Neuron (in vitro differentiated cells): ENCODE measurements at regions not wholly inside any gene's neighbourhood (a gene's known extent, or its start where the extent isn't known, plus 50 kb on each side); places are given as distances from the start of the nearest gene placed in this dataset.

ENCODE experiments used
- H2AFZ ChIP-seq: one replicate; pipeline ENCODE4 v1.6.1; 2013; ENCODE audit warnings: low read depth, mild to moderate bottlenecking, inconsistent platforms, low read length, moderate library complexity
- H3K27me3 ChIP-seq: one replicate; pipeline ENCODE4 v1.6.1; 2013; ENCODE audit warnings: low read length; ENCODE audit not compliant: insufficient read depth
- H3K36me3 ChIP-seq: one replicate; pipeline ENCODE4 v1.6.1; 2013; ENCODE audit warnings: low read length; ENCODE audit not compliant: insufficient read depth
- H3K4me1 ChIP-seq: one replicate; pipeline ENCODE4 v1.6.1; 2013; ENCODE audit warnings: low read length; ENCODE audit not compliant: insufficient read depth
- H3K4me3 ChIP-seq: 2 replicates; pipeline ENCODE4 v1.5.1; 2013; ENCODE audit warnings: mild to moderate bottlenecking, low read length, moderate library complexity
- H3K9me3 ChIP-seq: one replicate; pipeline ENCODE4 v1.6.1; 2013; ENCODE audit warnings: low read length

- H3K4me3 ChIP-seq, result no peak overlapping the region
- no peaks in the 10 kb centered on the region for H3K9me3 ChIP-seq
- H3K4me1 ChIP-seq, result no peaks in the 10 kb centered on the region
- H3K27me3 ChIP-seq, result no peaks in the 10 kb centered on the region
- no peak overlapping the region for H2AFZ ChIP-seq
- no peaks in the 10 kb centered on the region for H3K36me3 ChIP-seq
These were observed 254.1 kb downstream of the HNMT start for GRCh38 chr2:138218397-138218796.

GRCh38 chr2:138219961-138220360, 255.7 kb downstream of the HNMT start:
- H2AFZ ChIP-seq, result no peak overlapping the region
- no peak overlapping the region for H3K4me3 ChIP-seq
- no peaks in the 10 kb centered on the region for H3K9me3 ChIP-seq
- no peaks in the 10 kb centered on the region for H3K4me1 ChIP-seq
- H3K27me3 ChIP-seq, result no peaks in the 10 kb centered on the region
- no peaks in the 10 kb centered on the region for H3K36me3 ChIP-seq

- no peaks in the 10 kb centered on the region for H3K9me3 ChIP-seq
- no peak overlapping the region for H3K4me3 ChIP-seq
- no peaks in the 10 kb centered on the region for H3K27me3 ChIP-seq
- no peaks in the 10 kb centered on the region for H3K4me1 ChIP-seq
- no peaks in the 10 kb centered on the region for H3K36me3 ChIP-seq
- H2AFZ ChIP-seq, result no peak overlapping the region
These were observed 257.1 kb downstream of the HNMT start for GRCh38 chr2:138221358-138221757.

- Histone ChIP-seq H3K4me1 (no peaks in the 10 kb centered on the region), H3K27me3 (no peaks in the 10 kb centered on the region), H3K9me3 (no peaks in the 10 kb centered on the region), H2AFZ (no peak overlapping the region), H3K4me3 (no peak overlapping the region), H3K36me3 (no peaks in the 10 kb centered on the region)
These were observed 259.0 kb downstream of the HNMT start for GRCh38 chr2:138223319-138223718.

GRCh38 chr2:138227195-138227594, 262.9 kb downstream of the HNMT start:
- H3K27me3 ChIP-seq, result no peaks in the 10 kb centered on the region
- no peaks in the 10 kb centered on the region for H3K36me3 ChIP-seq
- H3K9me3 ChIP-seq, result no peaks in the 10 kb centered on the region
- H3K4me3 ChIP-seq, result no peak overlapping the region
- H2AFZ ChIP-seq, result no peak overlapping the region
- H3K4me1 ChIP-seq, result no peaks in the 10 kb centered on the region

GRCh38 chr2:138228101-138228500, 263.8 kb downstream of the HNMT start:
- H3K4me1 ChIP-seq, result no peaks in the 10 kb centered on the region
- H3K27me3 ChIP-seq, result no peaks in the 10 kb centered on the region
- no peak overlapping the region for H2AFZ ChIP-seq
- H3K4me3 ChIP-seq, result no peak overlapping the region
- H3K36me3 ChIP-seq, result no peaks in the 10 kb centered on the region
- no peaks in the 10 kb centered on the region for H3K9me3 ChIP-seq

- Histone ChIP-seq H3K36me3 (no peaks in the 10 kb centered on the region), H3K4me1 (peaks cover 2% of the 10 kb centered on the region), H2AFZ (no peak overlapping the region), H3K9me3 (no peaks in the 10 kb centered on the region), H3K27me3 (no peaks in the 10 kb centered on the region), H3K4me3 (no peak overlapping the region)
These were observed 267.3 kb upstream of the SPOPL start for GRCh38 chr2:138234265-138234664.

GRCh38 chr2:138235041-138235440, 266.5 kb upstream of the SPOPL start:
- no peaks in the 10 kb centered on the region for H3K36me3 ChIP-seq
- no peak overlapping the region for H2AFZ ChIP-seq
- H3K4me1 ChIP-seq, result peaks cover 2% of the 10 kb centered on the region
- H3K4me3 ChIP-seq, result no peak overlapping the region
- H3K27me3 ChIP-seq, result no peaks in the 10 kb centered on the region
- no peaks in the 10 kb centered on the region for H3K9me3 ChIP-seq

GRCh38 chr2:138236142-138236541, 265.4 kb upstream of the SPOPL start:
- Histone ChIP-seq H2AFZ (no peak overlapping the region), H3K27me3 (no peaks in the 10 kb centered on the region), H3K4me3 (no peak overlapping the region), H3K36me3 (no peaks in the 10 kb centered on the region), H3K9me3 (no peaks in the 10 kb centered on the region), H3K4me1 (peaks cover 2% of the 10 kb centered on the region)

- Histone ChIP-seq H3K4me1 (peaks cover 2% of the 10 kb centered on the region), H3K27me3 (no peaks in the 10 kb centered on the region), H3K9me3 (no peaks in the 10 kb centered on the region), H3K4me3 (no peak overlapping the region), H2AFZ (no peak overlapping the region), H3K36me3 (no peaks in the 10 kb centered on the region)
These were observed 263.7 kb upstream of the SPOPL start for GRCh38 chr2:138237667-138238384.

GRCh38 chr2:138238908-138239307, 262.7 kb upstream of the SPOPL start:
- Histone ChIP-seq H3K4me1 (peaks cover 2% of the 10 kb centered on the region), H3K9me3 (no peaks in the 10 kb centered on the region)

GRCh38 chr2:138239902-138240491, 261.6 kb upstream of the SPOPL start:
- Histone ChIP-seq H3K27me3 (no peaks in the 10 kb centered on the region), H2AFZ (no peak overlapping the region), H3K4me3 (no peak overlapping the region), H3K36me3 (no peaks in the 10 kb centered on the region), H3K4me1 (peaks cover 2% of the 10 kb centered on the region), H3K9me3 (no peaks in the 10 kb centered on the region)

More at GRCh38 chr2:138238908-138239307, 262.7 kb upstream of the SPOPL start:
- Histone ChIP-seq H3K4me3 (no peak overlapping the region), H2AFZ (no peak overlapping the region), H3K27me3 (no peaks in the 10 kb centered on the region), H3K36me3 (no peaks in the 10 kb centered on the region)

GRCh38 chr2:138243372-138243771, 258.2 kb upstream of the SPOPL start:
- no peaks in the 10 kb centered on the region for H3K4me1 ChIP-seq
- no peak overlapping the region for H2AFZ ChIP-seq
- no peaks in the 10 kb centered on the region for H3K36me3 ChIP-seq
- H3K27me3 ChIP-seq, result no peaks in the 10 kb centered on the region
- H3K4me3 ChIP-seq, result no peak overlapping the region
- no peaks in the 10 kb centered on the region for H3K9me3 ChIP-seq

- Histone ChIP-seq H2AFZ (no peak overlapping the region), H3K27me3 (no peaks in the 10 kb centered on the region), H3K36me3 (no peaks in the 10 kb centered on the region), H3K9me3 (no peaks in the 10 kb centered on the region), H3K4me1 (no peaks in the 10 kb centered on the region), H3K4me3 (no peak overlapping the region)
These were observed 257.1 kb upstream of the SPOPL start for GRCh38 chr2:138244501-138244925.
